Fibroblast of skin of right biceps (primary cell): ENCODE measurements at regions not wholly inside any gene's neighbourhood (a gene's known extent, or its start where the extent isn't known, plus 50 kb on each side); places are given as distances from the start of the nearest gene placed in this dataset.

ENCODE experiments used
- DNase-seq: peaks from one replicate; pipeline ENCODE4 v3.0.0-alpha.2; 2013

DNA sequence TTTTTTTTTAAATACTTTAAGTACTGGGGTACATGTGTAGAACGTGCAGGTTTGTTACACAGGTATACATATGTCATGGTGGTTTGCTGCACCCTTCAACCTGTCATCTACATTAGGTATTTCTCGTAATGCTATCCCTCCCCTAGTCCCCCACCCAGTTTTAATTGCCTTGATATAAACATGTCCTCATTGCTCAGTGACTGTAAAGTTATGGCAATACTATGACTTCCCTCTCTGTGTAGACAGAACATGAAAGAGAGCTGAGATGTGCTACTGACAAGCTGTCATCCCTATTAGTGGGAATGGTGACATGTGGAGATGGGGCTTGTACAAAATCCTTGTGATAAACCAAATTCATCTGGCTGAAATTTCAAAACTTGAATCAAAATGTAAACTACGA lies 449.7 kb upstream of the TRIB2 start:
- no peak for DNase-seq

DNA sequence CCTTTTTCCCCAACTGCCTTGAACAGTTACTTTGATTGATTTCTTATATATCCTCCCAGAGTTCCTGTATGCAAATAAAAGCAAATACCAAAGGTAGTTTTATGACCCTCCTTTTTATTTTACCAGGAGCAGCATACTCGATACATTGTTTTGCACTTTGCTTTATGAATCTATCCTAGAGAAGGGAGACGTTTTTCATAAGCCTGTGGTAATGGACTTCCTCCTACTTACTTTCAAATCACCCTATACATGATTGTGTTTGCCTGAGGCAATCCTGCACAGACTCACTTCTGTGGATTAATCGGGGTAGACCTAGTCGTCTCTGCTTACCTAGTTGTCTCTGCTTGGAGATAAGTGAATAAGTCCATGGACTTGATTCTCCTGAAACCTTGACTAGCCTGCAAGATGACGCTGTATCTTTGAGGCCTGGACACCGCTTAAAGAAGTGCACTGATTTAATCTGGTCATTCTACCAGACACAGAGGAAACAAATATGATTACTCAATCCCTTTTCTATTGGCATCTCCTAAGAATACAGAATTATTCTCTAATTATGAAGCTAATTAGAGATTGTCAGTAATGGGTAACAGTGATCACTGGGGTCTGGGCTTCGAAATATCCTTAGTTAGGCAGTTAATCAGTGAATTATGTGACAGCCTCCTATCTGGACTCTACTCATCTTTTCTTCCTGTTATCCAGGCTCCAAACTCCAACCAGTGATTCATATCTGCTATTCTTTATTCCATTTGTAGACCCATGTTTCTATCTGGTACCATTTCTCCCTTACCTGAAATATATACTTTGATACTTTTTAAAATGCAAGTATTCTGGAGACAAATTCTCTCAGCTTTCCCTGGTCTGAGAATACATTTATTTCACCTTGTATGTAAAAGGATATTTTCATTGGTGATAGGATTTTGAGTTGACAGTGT lies 447.4 kb upstream of the TRIB2 start:
- no peak for DNase-seq

DNA sequence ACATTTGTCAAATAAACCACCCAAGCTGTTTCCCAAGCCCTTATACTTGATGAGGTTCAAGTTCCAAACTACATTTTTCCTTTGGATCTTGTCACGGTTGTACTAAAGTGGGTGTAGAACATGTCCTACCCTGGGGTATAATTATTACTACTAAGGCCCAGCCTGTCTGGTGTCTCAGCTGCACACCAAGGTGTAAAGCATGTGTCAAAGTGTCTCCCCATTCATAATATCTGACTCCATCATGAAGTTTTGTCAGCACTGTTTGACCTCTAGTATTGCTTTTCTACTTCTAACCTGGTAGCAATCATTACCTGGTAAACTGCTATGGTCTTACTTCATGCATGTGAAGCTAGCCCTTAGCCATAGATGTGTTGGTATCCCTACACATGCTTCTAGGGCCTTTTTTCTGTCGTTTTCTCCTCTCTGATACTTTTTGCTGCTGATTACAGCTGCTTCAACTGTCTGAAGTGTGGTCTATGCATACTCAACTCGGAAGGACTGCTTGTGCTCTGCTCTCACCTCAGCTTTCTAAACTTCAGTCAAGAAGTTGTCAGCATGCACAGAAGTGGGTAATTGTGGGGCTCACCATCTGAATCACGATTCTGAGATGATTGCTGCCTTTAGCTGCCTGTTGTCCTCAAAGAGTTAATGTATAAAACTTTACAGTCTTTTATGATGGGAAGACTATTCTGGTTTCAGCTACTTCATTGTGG lies 445.7 kb upstream of the TRIB2 start:
- no peak for DNase-seq

DNA sequence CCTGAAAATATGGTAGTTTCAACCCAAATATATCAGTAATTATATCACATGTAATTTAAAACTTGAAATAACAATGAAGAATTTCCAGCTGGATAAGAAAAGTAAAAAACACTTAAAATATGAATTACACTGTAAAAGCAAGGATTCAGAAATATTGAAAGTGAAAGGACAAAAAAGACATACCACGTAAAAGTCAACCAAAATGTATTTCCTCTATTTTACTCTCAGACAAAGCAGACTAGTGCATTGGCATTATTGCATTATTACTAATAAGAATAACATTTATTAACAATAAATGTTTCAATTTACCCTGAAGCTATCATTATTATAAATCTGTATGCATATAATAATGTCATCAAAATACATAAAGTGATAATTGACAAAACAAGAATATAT lies 445.1 kb upstream of the TRIB2 start:
- no peak for DNase-seq

DNA sequence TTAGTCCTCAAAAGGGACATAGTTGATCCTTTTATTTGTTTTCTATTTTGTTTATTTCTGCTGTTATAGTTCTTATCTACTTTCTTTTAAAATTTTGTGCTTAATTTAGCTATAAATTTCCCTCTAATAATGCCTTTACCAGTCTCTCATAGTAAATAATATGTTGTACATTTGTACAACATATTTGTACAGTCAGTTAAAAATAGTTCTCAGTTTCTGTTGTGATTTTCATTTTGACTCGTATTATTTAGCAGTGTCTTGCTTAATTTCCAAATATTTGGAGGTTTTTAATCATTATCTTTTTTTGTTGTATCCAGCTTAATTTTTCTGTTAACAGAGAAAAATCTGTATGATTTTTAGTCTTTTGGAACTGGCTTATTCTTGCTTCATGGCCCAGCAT lies 443.6 kb upstream of the TRIB2 start:
- no peak for DNase-seq

DNA sequence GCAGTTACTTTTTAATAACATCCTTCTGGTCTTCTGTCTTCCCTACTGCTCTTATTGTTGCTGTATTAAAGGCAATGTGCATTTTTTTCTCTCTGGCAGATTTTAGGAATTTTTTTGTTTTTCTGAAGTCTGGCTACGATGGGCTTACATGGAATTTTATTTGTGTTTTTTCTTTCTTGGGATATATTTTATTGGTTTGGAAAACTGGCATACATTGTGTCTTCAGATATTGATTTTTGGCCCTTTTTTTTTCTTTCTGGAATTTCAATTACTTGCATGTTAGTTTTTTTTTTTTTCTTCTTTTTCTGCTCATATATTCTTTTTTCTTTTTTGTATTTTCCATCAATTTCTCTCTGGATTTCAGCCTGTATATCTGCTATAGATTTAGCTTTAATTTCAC lies 442.1 kb upstream of the TRIB2 start:
- no peak for DNase-seq

DNA sequence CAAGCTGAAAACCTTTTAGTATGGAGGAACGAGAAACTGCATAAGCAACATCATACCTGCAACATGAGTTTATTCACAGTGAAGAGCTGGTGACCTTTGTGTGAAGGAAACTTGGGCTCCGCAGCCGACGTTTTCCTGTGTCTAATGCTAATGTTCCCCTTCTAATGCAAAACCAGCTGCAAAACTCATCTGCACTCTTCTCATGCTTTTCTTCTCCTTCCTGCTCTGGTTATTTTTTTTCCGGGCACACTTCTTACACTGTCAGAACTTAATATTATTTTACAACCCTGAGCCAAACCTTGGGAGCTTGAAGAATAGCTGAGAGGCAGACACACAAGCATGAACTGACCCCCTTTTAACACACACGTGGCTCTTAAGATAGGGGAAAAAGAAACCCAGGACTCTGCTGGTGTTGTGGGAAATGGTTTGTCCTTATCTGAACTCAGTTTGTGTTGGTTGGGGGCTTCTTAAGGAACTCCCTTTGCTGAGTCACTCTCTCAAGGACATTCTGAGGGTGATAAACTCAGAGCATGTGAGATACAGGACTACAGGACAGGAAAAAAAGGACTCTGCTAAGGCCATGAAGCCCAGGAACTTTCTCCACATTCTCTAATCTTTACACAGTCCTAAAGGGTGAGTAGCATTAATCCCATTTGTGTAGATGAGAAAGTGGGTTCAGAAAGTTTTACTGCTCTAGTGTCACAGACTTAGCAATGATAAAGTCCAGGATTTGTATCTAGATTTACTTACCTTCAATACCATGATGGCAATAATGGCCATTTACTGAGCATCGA lies 439.3 kb upstream of the TRIB2 start:
- no peak for DNase-seq

DNA sequence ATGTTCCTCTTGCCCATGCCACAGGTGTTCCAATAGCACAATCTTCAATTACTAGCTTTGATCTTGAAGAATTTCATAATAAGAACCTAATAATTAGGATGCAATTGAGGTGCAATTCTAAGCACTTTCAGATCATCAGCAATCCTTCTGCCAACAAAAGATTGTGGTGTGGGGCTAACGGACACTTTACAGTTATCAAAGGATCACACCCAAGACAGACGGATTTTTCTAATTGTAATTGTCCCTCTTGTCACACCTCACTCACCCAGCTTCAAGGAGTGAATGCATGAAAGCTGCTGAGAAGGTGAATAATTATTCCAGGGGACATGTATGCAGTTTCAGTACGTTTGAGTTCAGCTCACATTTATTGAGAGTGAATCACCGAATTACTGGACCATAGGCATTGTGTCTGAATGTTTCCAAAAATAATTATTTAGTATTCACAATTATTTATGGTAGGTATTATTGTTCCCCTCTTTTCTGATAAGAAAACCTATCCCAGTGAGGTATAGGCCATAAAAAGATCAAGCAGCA lies 438.5 kb upstream of the TRIB2 start:
- DNase-seq: no peak

DNA sequence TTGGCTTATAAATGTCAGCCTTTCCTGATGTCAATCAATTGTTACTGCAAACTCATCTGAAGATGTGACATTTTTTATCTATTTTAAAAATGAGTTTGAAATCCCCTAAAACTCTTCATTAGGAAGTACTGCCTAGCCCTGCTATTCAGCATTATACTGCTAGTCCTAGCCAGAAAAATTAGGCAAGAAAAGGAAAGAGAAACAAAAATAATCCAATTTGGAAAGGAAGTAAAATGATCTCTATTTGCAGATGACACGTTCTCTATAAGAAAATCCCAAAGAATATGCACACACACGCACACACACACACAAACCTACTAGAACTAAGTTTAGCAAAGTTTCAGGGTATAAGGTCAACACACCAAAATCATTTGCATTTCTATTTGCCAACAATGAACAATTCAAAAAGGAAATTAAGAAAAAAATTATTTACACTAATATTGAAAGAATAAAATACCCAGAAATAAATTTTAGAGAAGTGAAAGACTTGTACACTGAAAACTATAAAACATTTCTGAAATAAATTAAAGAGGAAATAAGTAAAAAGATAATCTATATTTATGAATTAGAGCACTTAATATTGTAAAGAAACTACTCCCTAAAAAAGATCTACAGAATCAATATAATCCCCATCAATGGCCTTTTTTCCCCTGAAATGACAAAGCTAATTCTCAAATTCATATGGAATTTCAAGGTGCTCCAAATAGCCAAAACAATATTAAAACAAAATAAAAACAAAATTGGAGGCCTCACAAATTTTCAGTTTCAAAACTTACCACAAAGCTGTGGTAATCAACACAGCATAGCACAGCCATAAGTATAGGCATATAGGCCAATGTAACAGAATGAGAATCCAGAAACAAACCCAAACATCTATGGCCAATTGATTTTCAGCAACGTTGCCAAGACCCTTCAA lies 433.7 kb upstream of the TRIB2 start:
- no peak for DNase-seq

DNA sequence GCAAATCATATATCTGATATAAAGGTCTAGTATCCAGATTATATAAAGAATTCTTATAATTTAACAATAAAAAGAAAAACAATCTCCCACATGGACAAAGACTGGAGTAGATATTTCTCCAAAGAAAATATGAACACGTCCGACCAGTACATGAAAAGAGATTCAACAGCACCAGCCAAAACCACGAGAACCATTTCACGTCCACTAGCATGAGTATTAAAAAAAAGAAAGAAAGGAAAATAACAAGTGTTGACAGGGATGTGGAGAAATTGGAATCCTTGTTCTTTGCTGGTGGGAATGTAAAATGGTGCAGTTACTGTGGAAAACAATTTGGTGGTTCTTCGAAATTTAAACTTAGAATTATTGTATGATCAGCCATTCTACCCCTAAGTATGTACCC lies 432.7 kb upstream of the TRIB2 start:
- DNase-seq: peak; percentile 13

DNA sequence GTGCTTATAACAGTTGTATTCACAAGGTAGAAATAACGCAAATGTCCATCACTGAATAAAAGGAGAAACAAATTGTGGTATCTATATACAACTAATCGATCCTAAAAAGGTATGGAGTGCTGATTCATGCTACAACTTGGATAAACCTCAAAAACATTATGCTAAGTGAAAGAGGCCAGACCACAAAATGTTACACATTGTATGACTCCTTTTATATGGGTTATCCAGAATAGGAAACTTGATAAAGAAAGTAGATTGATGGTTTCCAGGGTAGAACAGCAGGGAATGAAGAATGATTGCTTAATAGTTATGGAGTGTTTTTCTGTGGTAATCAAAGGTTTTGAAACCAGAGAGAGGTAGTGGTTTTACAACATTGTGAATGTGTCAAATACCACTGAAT lies 432.2 kb upstream of the TRIB2 start:
- DNase-seq: peak; percentile 77

DNA sequence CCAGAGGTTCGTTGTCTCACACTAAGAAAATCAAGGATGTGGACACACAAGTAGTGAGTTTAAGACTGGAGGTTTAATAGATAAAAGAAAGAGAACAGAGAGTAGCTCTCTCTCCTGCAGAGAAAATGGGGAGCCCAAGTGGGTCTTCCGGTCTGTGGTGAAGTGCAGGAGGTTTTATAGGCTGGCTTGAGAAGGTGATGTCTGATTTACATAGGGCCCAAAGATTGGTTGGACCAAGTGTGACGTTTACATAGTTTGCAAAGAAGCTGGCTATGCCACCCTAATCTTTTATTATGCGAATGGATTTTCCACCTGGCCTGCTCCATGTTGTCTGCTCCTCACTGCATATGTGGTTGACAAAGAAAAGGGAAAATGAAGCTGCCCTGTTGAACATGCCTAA lies 430.4 kb upstream of the TRIB2 start:
- no peak for DNase-seq

DNA sequence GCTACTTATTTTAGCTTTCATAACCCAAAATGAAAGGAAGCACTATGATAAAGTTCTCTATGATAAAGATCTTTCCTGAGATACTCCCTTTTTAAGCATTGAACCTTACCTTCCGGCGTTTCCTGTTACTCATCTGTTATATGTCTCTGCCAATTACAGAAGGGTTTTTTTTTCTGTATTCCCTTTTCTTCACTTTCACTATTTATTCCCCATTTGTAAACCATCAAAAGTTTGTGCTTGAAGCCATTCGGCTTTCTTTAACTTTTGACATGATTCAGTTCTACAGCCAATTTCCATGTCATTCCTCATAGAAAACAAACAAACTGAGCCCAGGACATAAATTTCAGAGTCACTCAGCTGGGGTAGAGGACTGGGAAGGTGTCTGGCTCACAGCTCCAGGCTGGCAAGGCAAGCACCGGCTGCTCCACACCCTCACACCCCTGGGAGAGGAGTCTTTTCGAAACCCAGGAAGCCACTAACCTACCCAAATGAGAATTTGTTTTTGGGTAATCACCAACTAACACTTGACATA lies 429.4 kb upstream of the TRIB2 start:
- DNase-seq: no peak

DNA sequence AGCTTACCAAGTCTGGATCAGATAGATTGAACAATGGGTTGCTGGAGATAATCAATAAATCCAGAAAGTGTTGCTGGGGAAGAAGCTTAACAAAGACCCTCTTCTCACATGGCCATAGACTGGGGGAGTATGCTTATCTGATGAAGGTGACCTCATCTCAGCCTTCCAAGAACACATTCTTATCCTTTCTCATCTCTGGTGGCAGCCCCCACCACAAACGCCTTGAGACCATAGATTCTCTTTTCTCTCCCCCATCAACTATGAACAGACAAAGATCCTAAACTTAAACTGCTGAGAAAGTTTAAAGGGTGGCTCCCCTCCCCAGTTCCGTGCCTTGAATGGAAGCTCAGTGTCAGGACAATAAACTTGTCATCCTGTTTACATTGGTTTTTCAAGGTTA lies 428.7 kb upstream of the TRIB2 start:
- no peak for DNase-seq

DNA sequence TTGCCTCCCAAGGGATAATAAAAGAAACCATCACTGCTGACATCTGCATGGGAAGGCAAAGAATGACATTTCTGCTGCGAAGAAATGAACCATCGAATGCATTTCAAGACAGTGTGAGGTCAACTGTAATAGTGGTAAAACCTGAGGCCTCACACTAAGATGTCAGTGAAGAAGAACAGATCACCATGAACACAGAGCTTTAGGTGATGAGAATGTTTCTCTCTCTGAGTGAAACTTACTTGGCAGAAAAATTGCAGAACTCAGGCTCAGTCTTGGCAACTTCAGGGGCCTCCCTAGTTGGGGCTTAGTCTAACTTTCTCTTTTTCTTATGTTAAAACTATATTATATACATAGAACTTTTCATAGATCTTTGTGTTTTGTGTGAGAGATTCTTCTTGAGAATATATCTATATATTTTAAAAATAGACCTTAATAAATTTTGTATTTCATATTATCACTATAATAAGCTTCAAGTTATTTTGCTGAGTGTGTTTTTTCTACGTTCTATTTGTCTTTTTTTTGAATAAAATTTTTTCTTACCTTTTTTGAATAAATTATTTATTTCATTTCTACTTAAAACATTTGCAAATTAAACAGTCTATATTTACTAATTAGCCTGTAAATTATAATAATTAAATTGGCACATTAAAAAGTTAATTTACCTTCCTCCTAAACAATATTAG lies 427.5 kb upstream of the TRIB2 start:
- DNase-seq: no peak

DNA sequence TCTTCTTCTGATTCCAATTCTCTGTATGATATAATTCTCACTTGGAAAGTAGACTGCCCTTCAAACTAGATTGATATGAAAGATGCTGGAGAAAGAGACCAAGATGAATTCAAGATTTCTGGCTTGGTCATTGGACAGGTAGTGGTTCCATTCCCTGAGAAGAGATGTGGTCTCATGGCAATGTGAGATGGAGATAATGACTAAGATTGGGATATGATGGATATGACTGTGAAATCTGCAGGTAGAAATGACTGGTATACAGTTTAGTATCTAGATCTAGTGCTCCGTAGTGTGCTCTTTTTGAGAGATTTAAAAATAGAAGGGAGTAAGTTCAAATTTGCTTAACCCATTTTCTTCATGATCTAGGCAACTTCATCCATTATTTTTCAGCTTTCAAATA lies 425.4 kb upstream of the TRIB2 start:
- DNase-seq: no peak

DNA sequence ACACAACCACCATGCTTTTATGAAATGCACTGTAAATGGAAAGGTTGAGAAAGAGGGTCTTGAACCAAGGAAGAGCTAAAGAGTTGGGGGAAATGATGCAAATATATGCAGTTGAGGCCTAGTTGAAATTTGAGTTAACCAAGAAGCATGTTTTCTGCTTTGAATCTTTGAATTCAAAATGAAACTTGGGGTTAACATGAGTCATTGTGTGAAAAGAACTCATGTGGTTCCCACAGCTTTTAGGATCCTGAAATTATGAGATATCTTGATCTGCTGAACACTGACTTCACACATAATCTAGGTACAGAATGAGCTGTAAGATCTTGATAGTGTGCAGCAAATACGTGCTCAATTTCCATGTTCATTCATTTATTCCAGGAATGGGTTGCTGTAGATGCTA lies 422.9 kb upstream of the TRIB2 start:
- DNase-seq: no peak

DNA sequence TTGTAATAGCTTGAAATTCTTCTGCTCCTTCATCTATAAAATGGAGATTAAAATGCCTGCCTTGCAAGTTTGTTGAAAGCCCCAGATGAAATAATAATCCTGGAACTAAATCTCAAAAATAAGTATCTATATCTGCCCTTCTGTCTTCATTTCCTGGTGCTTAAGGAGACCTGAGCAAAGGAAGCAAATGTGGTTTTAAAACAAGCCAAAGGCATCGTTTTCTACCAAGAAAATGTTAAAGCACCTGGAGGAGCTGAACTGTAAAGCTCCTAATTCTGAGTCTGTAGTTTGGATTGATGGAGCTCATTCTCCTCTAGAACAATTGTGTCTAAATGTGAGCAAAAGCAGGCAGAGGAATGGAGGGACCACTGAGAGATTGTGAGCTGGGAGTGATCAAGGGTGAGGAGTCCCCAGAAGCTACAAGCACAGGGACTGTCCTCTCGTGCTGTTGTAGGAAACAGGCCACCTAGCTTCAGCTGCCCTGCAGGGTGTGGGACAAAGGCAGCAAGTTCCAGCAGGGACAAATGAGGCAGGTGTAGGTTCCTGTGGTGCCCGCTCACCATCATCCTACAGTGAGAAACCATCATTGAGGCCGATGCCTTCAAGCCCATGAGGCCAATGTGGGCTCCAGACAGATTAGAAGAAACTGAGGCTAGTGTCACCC lies 420.7 kb upstream of the TRIB2 start:
- no peak for DNase-seq

DNA sequence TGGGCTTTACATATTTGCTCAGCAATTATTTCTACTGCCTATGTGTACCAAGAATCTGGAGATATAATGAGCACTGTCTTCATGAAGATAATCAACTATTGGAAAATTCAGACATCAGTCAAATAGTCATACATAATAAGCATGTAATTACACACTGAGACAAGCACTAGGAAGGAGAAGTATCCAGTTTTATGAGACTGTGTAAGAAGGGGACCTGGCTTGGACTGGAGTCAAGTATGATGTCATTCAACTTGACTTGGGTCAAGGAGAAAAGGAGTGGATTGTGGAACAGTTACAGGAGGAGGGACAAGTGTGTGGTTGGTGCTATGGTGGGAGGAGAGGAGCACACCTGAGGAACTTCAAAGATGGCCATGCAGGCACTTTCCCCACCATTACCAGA lies 419.8 kb upstream of the TRIB2 start:
- no peak for DNase-seq

DNA sequence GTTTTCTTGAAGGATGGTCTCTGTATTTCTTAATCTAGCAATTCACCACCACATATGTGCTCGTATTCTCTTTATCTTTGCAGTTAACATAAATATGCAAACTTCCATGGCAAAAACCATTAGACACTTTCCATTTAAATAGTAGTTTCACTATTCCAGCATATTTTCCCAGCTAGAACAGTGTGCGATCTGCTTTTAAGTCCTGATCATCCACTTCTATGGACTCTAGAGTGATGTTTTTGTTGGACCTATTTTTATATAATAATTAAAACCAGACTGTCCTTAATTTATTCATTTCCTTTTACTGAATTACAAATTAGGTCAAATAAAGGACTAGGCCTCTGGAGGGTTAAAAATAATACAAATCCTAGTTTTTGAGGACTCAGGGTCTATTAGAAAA lies 418.4 kb upstream of the TRIB2 start:
- no peak for DNase-seq

DNA sequence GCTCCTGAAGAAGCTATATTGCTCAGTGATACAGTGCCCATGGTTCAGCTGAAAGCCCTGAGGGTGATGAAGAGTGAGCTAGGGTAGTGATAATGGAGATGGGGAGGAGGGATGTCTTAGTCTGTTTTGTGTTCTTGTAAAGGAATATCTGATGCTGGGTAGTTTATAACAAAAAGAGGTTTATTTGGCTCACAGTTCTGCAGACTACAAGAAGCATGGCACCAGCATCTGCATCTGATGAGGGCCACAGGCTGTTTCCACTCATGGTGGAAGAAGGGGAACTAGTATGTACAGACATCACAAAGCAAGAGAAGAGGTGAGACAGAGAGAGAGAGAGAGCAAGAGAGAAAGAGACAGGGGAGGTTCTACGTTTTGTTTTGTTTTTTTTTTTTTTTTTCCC lies 417.3 kb upstream of the TRIB2 start:
- no peak for DNase-seq
